ENCODE measurements at regions not wholly inside any gene's neighbourhood (a gene's known extent, or its start where the extent isn't known, plus 50 kb on each side); places are given as distances from the start of the nearest gene placed in this dataset.

DNA sequence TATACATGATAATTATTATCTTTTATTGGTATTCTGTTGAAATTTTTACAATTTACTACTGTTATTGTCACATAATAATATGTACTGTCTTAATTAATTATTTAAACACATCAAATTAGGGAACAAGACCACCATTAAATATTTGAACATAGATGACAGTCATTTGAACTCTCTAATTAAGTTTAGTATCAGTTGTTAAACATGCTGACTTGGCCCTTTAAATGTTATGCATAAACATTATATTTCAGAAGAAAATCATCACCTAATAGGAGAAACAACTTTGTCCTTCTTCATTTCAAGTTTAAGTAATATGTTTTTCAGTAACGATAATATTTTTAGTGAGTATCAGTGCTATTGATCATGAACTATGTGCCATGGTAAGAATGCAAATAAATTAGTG, 623.5 kb upstream of the GNPDA2 start:
- no peaks in the 10 kb centered on the region for H3K36me3 ChIP-seq
- H3K9me3 ChIP-seq = no peaks in the 10 kb centered on the region
- DNase-seq = no peak
- H3K27me3 ChIP-seq = no peaks in the 10 kb centered on the region
- no peak for TF ChIP-seq POLR2A (IDR thresholded peaks at IDR 0.05)
- TF ChIP-seq, protein P1, sequence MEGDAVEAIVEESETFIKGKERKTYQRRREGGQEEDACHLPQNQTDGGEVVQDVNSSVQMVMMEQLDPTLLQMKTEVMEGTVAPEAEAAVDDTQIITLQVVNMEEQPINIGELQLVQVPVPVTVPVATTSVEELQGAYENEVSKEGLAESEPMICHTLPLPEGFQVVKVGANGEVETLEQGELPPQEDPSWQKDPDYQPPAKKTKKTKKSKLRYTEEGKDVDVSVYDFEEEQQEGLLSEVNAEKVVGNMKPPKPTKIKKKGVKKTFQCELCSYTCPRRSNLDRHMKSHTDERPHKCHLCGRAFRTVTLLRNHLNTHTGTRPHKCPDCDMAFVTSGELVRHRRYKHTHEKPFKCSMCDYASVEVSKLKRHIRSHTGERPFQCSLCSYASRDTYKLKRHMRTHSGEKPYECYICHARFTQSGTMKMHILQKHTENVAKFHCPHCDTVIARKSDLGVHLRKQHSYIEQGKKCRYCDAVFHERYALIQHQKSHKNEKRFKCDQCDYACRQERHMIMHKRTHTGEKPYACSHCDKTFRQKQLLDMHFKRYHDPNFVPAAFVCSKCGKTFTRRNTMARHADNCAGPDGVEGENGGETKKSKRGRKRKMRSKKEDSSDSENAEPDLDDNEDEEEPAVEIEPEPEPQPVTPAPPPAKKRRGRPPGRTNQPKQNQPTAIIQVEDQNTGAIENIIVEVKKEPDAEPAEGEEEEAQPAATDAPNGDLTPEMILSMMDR (IDR thresholded peaks at IDR 0.05) = no peak
- no peak overlapping the region for H3K4me3 ChIP-seq
- H3K27ac ChIP-seq = no peak overlapping the region
- no peaks in the 10 kb centered on the region for H3K4me1 ChIP-seq

DNA sequence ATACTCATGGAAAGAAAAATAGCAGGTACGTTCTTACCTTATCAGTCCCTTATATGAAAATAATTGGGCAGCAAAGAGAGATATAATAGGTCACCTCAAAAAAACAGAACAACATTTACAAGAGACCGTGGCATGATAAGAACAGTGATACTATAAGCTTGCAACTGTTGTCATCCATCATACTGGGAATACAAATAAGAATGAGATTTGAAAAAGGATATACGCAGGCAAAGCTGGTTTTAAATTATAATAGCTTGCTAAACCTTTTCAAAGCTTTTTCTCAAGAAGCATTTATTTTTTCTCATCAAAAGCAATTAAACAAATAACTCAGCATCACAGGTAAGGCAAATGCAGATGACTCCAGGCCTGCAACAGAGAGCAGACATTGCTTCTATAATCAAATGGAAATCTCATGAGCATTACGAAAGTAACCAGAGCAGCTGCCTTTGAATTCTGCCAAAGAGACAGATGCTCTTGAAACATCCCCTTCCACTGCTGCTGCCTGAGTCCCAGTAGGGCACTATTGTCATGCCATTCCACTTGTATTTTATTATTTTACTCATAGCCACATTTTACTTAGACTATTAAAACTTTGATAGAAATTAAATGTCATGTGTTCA, 620.6 kb upstream of the GNPDA2 start:
- Histone ChIP-seq H3K9me3 (no peaks in the 10 kb centered on the region), H3K36me3 (no peaks in the 10 kb centered on the region), H3K27me3 (no peaks in the 10 kb centered on the region), H3K4me3 (no peak overlapping the region), H3K27ac (no peak overlapping the region), H3K4me1 (no peaks in the 10 kb centered on the region)
- no peak for DNase-seq
- no peak for TF ChIP-seq POLR2A (IDR thresholded peaks at IDR 0.05)
- TF ChIP-seq, protein P1 (IDR thresholded peaks at IDR 0.05) = no peak

DNA sequence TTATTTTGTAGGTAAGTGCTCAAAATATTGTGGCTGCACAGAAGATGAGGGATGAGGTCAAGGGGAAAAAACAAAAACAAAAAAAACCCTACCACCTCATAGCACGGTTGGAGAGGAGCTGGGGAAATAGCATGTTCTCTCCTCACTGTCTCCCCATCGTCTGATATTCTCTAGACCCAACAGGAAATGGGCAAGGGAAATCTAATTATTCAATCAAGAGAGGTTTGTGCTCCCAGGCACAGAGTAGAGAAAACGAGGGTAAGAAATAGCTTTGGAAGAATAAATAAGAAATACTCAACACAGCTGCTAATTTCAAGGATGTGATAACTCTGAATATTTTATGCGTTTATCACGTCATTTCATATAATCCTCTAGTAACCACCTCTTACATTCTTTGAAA, 619.2 kb upstream of the GNPDA2 start:
- no peak overlapping the region for H3K27ac ChIP-seq
- H3K4me3 ChIP-seq = no peak overlapping the region
- no peaks in the 10 kb centered on the region for H3K36me3 ChIP-seq
- no peak for TF ChIP-seq POLR2A (IDR thresholded peaks at IDR 0.05)
- TF ChIP-seq, protein P1 (IDR thresholded peaks at IDR 0.05) = no peak
- H3K4me1 ChIP-seq = no peaks in the 10 kb centered on the region
- DNase-seq = no peak
- no peaks in the 10 kb centered on the region for H3K27me3 ChIP-seq
- no peaks in the 10 kb centered on the region for H3K9me3 ChIP-seq

DNA sequence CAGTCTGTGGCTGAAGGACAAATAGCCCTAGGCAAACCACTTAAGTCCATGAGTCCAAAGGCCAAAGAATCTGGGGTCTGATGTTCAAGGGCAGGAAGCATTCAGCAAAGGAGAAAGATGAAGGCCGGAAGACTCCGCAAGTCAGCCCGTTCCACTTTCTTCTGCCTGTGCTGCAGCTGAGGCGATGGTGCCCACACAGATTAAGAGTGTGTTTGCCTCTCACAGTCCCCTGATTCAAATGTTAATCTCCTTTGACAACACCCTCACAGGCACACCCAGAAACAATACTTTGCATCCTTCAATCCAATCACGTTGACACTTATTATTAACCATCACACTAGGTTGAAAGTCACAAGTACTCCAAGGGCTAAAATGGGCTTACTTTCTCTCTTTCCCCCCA, 605.4 kb upstream of the GNPDA2 start:
- H3K4me3 ChIP-seq = no peak overlapping the region
- no peaks in the 10 kb centered on the region for H3K9me3 ChIP-seq
- H3K27me3 ChIP-seq = no peaks in the 10 kb centered on the region
- H3K27ac ChIP-seq = no peak overlapping the region
- DNase-seq = no peak
- H3K36me3 ChIP-seq = no peaks in the 10 kb centered on the region
- no peaks in the 10 kb centered on the region for H3K4me1 ChIP-seq
- no peak for TF ChIP-seq POLR2A (IDR thresholded peaks at IDR 0.05)
- TF ChIP-seq, protein P1 (IDR thresholded peaks at IDR 0.05) = no peak

DNA sequence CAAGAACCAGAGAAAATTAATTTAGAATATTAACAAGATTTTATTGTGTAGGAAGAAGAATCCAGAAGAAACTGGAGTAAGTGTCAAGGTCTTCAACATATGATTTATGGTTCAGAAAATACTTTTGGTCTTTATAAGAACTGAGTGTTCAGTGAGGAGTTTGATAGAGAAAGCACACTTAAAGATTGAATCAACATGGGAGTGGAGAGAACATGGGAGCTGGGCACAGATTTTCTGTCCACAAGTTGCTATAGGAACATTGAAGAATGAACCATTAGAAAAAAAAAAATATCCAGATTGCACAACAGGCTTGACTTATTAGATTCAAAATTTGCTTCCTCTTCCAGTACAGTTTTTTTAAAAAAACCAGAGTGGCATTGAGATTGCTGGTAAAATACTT, 601.2 kb upstream of the GNPDA2 start:
- TF ChIP-seq, protein P1 (IDR thresholded peaks at IDR 0.05) = no peak
- TF ChIP-seq POLR2A (IDR thresholded peaks at IDR 0.05) = no peak
- no peaks in the 10 kb centered on the region for H3K36me3 ChIP-seq
- H3K9me3 ChIP-seq = no peaks in the 10 kb centered on the region
- H3K4me3 ChIP-seq = no peak overlapping the region
- no peak overlapping the region for H3K27ac ChIP-seq
- H3K27me3 ChIP-seq = no peaks in the 10 kb centered on the region
- no peak for DNase-seq
- H3K4me1 ChIP-seq = no peaks in the 10 kb centered on the region

All from Peyer's patch (tissue), 4 donors.